Gastroesophageal sphincter (tissue), 3 donors: ENCODE measurements at regions not wholly inside any gene's neighbourhood (a gene's known extent, or its start where the extent isn't known, plus 50 kb on each side); places are given as distances from the start of the nearest gene placed in this dataset.

Experiments used
- CTCF ChIP-seq, 4 experiments: fragments of 200-600 bp in 2 of 4; fragments of 450-650 bp in 2 of 4; sonication (generic) in 1 of 4; IDR thresholded peaks; one replicate each; pipeline ENCODE4 v1.5.1; 2017 to 2019; ENCODE audit warnings: antibody characterized with exemption in 4 of 4, mild to moderate bottlenecking in 2 of 4, moderate library complexity in 2 of 4
- EP300 ChIP-seq: sonication (generic); formaldehyde crosslinking; IDR thresholded peaks from one replicate; pipeline ENCODE4 v1.6.1; 2017; ENCODE audit warnings: antibody characterized with exemption, mild to moderate bottlenecking
- POLR2A ChIP-seq, 2 donors: fragments of 450-650 bp; IDR thresholded peaks; one replicate each; pipeline ENCODE4 v1.6.1; 2017; ENCODE audit warnings: antibody characterized with exemption in 2 of 2, mild to moderate bottlenecking in 2 of 2, moderate library complexity in 1 of 2
- POLR2AphosphoS5 ChIP-seq: sonication (generic); formaldehyde crosslinking; IDR thresholded peaks from one replicate; pipeline ENCODE4 v1.6.1; 2017; ENCODE audit warnings: antibody characterized with exemption

GRCh38 chr11:33569333-33569732 lies 131.3 kb downstream of the C11orf91 start:
- TF ChIP-seq CTCF (IDR thresholded peaks at IDR 0.05) (no peak), POLR2A (IDR thresholded peaks at IDR 0.05) (no peak), EP300 (no peak), POLR2AphosphoS5 (no peak)
